ENCODE measurements at regions not wholly inside any gene's neighbourhood (a gene's known extent, or its start where the extent isn't known, plus 50 kb on each side); places are given as distances from the start of the nearest gene placed in this dataset.

- no peak for TF ChIP-seq CTCF (optimal IDR thresholded peaks at IDR 0.05 in 1 of 3, IDR thresholded peaks at IDR 0.05 in 1 of 3, conservative IDR thresholded peaks at IDR 0.05 in 1 of 3; ENCODE audit: extremely low read depth in 1 of 3, insufficient read depth in 2 of 3, low read length in 3 of 3)
- TF ChIP-seq EZH2 (IDR thresholded peaks at IDR 0.05; ENCODE audit: low read length) = no peak
- H3K9ac ChIP-seq (ENCODE audit: control insufficient read depth, extremely low read depth, insufficient read depth, low read length) = no peak overlapping the region
- H3K4me2 ChIP-seq (ENCODE audit: control insufficient read depth, extremely low read depth, insufficient read depth, low read depth, low read length) = no peak overlapping the region
- H3K4me3 ChIP-seq (ENCODE audit: control insufficient read depth in 2 of 3, extremely low read depth in 1 of 3, insufficient read depth in 2 of 3, low read depth in 1 of 3, low read length in 3 of 3) = no peak overlapping the region
- H3K36me3 ChIP-seq (ENCODE audit: control insufficient read depth in 2 of 2, extremely low read depth in 1 of 2, insufficient read depth in 2 of 2, low read length in 2 of 2) = no peaks in the 10 kb centered on the region
- H4K20me1 ChIP-seq (ENCODE audit: control insufficient read depth, extremely low read depth, insufficient read depth, low read length) = no peaks in the 10 kb centered on the region
- dilution Hi-C loops (cut with MboI; ENCODE audit: extremely low pct_ligation_motif_present, low sequenced_read_pairs) = no loop called here
- no peaks in the 10 kb centered on the region for H3K9me3 ChIP-seq (ENCODE audit: control insufficient read depth, low read depth, low read length)
- H3K9me1 ChIP-seq (ENCODE audit: control insufficient read depth, extremely low read depth, insufficient read depth, low read length) = no peaks in the 10 kb centered on the region
- no peak overlapping the region for H3K27ac ChIP-seq (ENCODE audit: control insufficient read depth, insufficient read depth, low read length)
- no peak overlapping the region for H2AFZ ChIP-seq (ENCODE audit: control insufficient read depth, low read length)
- H3K27me3 ChIP-seq (ENCODE audit: control insufficient read depth, extremely low read depth, insufficient read depth, low read length) = no peaks in the 10 kb centered on the region
- H3K4me1 ChIP-seq (ENCODE audit: control insufficient read depth, extremely low read depth, insufficient read depth, low read length) = no peaks in the 10 kb centered on the region
- FAIRE-seq (no peak), DNase-seq (ENCODE audit: low read depth, low spot score) (no peak)
- H3K79me2 ChIP-seq (ENCODE audit: control insufficient read depth, insufficient read depth, low read length) = no peaks in the 10 kb centered on the region
Observed at GRCh38 chr3:144235489-144235888, 263.9 kb downstream of the DIPK2A start.

GRCh38 chr3:144237351-144237750 lies 265.7 kb downstream of the DIPK2A start:
- H4K20me1 ChIP-seq (ENCODE audit: control insufficient read depth, extremely low read depth, insufficient read depth, low read length) = no peaks in the 10 kb centered on the region
- no peaks in the 10 kb centered on the region for H3K9me1 ChIP-seq (ENCODE audit: control insufficient read depth, extremely low read depth, insufficient read depth, low read length)
- DNase-seq (ENCODE audit: low read depth, low spot score) (no peak), FAIRE-seq (no peak)
- H3K27ac ChIP-seq (ENCODE audit: control insufficient read depth, insufficient read depth, low read length) = no peak overlapping the region
- no peaks in the 10 kb centered on the region for H3K27me3 ChIP-seq (ENCODE audit: control insufficient read depth, extremely low read depth, insufficient read depth, low read length)
- H3K36me3 ChIP-seq (ENCODE audit: control insufficient read depth in 2 of 2, extremely low read depth in 1 of 2, insufficient read depth in 2 of 2, low read length in 2 of 2) = no peaks in the 10 kb centered on the region
- H3K4me3 ChIP-seq (ENCODE audit: control insufficient read depth in 2 of 3, extremely low read depth in 1 of 3, insufficient read depth in 2 of 3, low read depth in 1 of 3, low read length in 3 of 3) = no peak overlapping the region
- no peaks in the 10 kb centered on the region for H3K4me1 ChIP-seq (ENCODE audit: control insufficient read depth, extremely low read depth, insufficient read depth, low read length)
- H3K4me2 ChIP-seq (ENCODE audit: control insufficient read depth, extremely low read depth, insufficient read depth, low read depth, low read length) = no peak overlapping the region
- H2AFZ ChIP-seq (ENCODE audit: control insufficient read depth, low read length) = no peak overlapping the region
- no peak overlapping the region for H3K9ac ChIP-seq (ENCODE audit: control insufficient read depth, extremely low read depth, insufficient read depth, low read length)
- dilution Hi-C loops (cut with MboI; ENCODE audit: extremely low pct_ligation_motif_present, low sequenced_read_pairs) = no loop called here
- H3K79me2 ChIP-seq (ENCODE audit: control insufficient read depth, insufficient read depth, low read length) = no peaks in the 10 kb centered on the region
- no peak for TF ChIP-seq CTCF (optimal IDR thresholded peaks at IDR 0.05 in 1 of 3, IDR thresholded peaks at IDR 0.05 in 1 of 3, conservative IDR thresholded peaks at IDR 0.05 in 1 of 3; ENCODE audit: extremely low read depth in 1 of 3, insufficient read depth in 2 of 3, low read length in 3 of 3)
- TF ChIP-seq EZH2 (IDR thresholded peaks at IDR 0.05; ENCODE audit: low read length) = no peak
- H3K9me3 ChIP-seq (ENCODE audit: control insufficient read depth, low read depth, low read length) = no peaks in the 10 kb centered on the region
